ENCODE measurements at regions not wholly inside any gene's neighbourhood (a gene's known extent, or its start where the extent isn't known, plus 50 kb on each side); places are given as distances from the start of the nearest gene placed in this dataset.
"Not testable (repeated sequence)": the region's sequence is repeated elsewhere in the genome, so short reads cannot be mapped to it uniquely, and the experiment has no call there.

DNA sequence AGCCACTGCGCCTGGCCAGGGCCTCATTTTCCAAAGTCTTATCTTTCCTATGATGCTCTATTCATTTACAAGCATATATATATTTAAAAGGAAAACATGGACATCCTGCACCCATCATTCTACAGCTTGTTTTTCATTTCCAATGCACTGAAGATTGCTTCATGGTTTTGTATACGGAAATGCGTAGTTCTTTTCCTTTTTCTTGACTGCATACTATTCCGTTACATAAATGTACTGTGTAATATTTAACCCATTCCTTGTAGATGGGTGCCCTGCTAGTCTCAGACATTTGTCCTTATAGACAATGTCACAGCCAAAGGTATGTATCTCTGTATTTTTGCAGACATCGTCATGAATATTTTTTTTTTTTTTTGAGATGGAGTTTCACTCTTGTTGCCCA, 257.0 kb downstream of the ASMT start:
- Histone ChIP-seq H3K4me3 (ENCODE audit: low read length) (no peak overlapping the region), H3K36me3 (ENCODE audit: insufficient read depth, low read length) (no peaks in the 10 kb centered on the region), H3K27me3 (ENCODE audit: insufficient read depth, low read length) (no peaks in the 10 kb centered on the region), H3K4me1 (ENCODE audit: insufficient read depth, low read length) (no peaks in the 10 kb centered on the region), H2AFZ (ENCODE audit: low read depth, low read length) (no peak overlapping the region), H3K9me3 (ENCODE audit: low read length) (no peaks in the 10 kb centered on the region)

DNA sequence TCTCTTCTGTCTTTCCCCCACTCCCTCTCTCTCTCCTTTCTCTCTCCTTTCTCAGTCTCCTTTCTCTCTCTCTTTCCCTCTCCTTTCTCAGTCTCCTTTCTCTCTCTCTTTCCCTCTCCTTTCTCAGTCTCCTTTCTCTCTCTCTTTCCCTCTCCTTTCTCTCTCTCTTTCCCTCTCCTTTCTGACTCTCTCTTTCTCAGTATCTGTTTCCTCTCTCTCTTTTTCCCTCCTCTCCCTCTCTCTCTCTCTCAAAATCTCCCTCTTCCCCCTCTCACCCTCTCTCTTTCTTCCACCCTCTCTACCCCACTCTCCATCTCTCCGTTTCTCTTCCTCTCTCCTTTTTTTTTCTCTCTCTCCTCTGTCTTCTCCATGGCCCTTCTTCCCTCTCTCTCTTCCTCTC, 258.8 kb downstream of the ASMT start:
- Histone ChIP-seq H3K9me3 (ENCODE audit: low read length) (no peaks in the 10 kb centered on the region), H3K4me3 (ENCODE audit: low read length) (no peak overlapping the region), H2AFZ (ENCODE audit: low read depth, low read length) (no peak overlapping the region), H3K27me3 (ENCODE audit: insufficient read depth, low read length) (no peaks in the 10 kb centered on the region), H3K36me3 (ENCODE audit: insufficient read depth, low read length) (no peaks in the 10 kb centered on the region), H3K4me1 (ENCODE audit: insufficient read depth, low read length) (no peaks in the 10 kb centered on the region)

DNA sequence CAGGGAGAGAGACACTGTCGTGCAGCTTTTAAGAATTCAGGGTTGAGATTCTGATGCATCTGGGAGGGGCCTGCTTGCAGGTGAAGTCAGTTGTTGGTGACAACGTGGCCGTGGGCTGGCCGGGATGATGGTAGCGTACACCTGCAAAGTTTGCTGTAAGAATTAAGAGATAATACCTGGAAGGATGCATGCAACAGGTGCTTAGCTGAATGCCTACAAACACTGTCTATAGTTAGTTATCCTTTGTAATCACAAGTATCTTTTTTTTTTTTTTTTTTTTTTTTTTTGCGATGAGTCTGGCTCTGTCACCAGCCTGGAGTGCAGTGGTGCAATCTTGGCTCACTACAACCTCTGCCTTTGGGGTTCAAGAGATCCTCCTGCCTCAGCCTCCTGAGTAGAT, 259.6 kb downstream of the ASMT start:
- Histone ChIP-seq H2AFZ (ENCODE audit: low read depth, low read length) (no peak overlapping the region), H3K4me3 (ENCODE audit: low read length) (no peak overlapping the region), H3K4me1 (ENCODE audit: insufficient read depth, low read length) (no peaks in the 10 kb centered on the region), H3K27me3 (ENCODE audit: insufficient read depth, low read length) (no peaks in the 10 kb centered on the region), H3K9me3 (ENCODE audit: low read length) (peaks cover 1% of the 10 kb centered on the region), H3K36me3 (ENCODE audit: insufficient read depth, low read length) (no peaks in the 10 kb centered on the region)

DNA sequence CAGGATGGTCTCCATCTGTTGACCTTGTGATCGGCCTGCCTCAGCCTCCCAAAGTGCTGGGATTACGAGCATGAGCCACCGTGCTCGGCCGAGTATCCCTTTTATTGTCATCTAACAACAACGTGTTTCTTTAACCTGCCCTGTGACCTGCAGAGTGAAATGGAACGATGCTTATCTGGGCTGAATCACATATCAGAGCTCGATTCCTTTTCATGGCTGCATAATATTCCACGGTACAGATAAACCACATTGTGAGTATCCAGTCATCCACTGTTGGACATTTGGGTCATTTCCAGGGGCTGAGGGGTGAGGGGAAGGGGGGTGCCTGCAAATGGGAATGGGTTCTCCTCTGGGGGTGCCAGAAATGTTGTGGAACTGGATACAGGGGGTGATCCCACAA, 260.0 kb downstream of the ASMT start:
- peaks cover 3% of the 10 kb centered on the region for H3K9me3 ChIP-seq (ENCODE audit: low read length)
- no peak overlapping the region for H3K4me3 ChIP-seq (ENCODE audit: low read length)
- H3K4me1 ChIP-seq (ENCODE audit: insufficient read depth, low read length), result no peaks in the 10 kb centered on the region
- H3K27me3 ChIP-seq (ENCODE audit: insufficient read depth, low read length), result no peaks in the 10 kb centered on the region
- H3K36me3 ChIP-seq (ENCODE audit: insufficient read depth, low read length), result no peaks in the 10 kb centered on the region
- no peak overlapping the region for H2AFZ ChIP-seq (ENCODE audit: low read depth, low read length)

DNA sequence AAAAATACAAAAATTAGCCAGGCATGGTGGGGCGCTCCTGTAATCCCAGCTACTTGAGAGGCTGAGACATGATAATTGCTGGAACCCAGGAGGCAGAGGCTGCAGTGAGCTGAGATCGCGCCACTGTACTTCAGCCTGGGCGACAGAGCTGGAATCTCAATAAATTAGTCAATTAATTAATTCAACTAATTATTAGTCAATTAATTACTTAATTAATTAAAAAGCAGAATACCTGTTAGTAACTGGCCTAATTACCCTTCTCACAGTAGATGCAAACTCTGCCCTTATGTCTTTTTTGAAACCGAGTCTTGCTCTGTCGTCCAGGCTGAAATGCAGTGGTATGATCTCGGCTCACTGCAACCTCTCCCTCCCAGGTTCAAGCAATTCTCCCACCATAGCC, 261.2 kb downstream of the ASMT start:
- Histone ChIP-seq H3K27me3 (ENCODE audit: insufficient read depth, low read length) (no peaks in the 10 kb centered on the region), H2AFZ (ENCODE audit: low read depth, low read length) (no peak overlapping the region), H3K4me1 (ENCODE audit: insufficient read depth, low read length) (no peaks in the 10 kb centered on the region), H3K4me3 (ENCODE audit: low read length) (no peak overlapping the region), H3K9me3 (ENCODE audit: low read length) (peaks cover 3% of the 10 kb centered on the region), H3K36me3 (ENCODE audit: insufficient read depth, low read length) (no peaks in the 10 kb centered on the region)

DNA sequence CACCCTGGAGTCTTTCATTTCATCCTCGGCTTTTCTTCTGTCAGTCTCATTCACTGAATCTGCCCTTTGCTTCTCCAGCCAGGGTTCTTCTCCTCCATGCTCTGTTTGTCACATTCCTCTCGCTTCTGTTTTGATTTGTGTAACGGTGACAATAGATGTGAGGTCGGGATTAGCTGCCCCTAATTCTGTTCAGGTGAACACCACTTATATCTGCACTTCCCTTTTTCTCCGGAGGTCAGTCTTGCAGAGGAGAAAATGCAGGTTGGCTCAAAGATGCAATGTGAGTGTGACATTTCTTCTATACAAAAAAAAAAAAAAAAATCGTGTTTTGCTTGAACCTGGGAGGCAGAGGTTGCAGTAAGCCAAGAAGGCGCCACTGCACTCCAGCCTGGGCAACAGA, 262.9 kb downstream of the ASMT start:
- Histone ChIP-seq H2AFZ (ENCODE audit: low read depth, low read length) (no peak overlapping the region), H3K4me1 (ENCODE audit: insufficient read depth, low read length) (no peaks in the 10 kb centered on the region), H3K4me3 (ENCODE audit: low read length) (no peak overlapping the region), H3K27me3 (ENCODE audit: insufficient read depth, low read length) (no peaks in the 10 kb centered on the region), H3K9me3 (ENCODE audit: low read length) (peaks cover 3% of the 10 kb centered on the region), H3K36me3 (ENCODE audit: insufficient read depth, low read length) (no peaks in the 10 kb centered on the region)

DNA sequence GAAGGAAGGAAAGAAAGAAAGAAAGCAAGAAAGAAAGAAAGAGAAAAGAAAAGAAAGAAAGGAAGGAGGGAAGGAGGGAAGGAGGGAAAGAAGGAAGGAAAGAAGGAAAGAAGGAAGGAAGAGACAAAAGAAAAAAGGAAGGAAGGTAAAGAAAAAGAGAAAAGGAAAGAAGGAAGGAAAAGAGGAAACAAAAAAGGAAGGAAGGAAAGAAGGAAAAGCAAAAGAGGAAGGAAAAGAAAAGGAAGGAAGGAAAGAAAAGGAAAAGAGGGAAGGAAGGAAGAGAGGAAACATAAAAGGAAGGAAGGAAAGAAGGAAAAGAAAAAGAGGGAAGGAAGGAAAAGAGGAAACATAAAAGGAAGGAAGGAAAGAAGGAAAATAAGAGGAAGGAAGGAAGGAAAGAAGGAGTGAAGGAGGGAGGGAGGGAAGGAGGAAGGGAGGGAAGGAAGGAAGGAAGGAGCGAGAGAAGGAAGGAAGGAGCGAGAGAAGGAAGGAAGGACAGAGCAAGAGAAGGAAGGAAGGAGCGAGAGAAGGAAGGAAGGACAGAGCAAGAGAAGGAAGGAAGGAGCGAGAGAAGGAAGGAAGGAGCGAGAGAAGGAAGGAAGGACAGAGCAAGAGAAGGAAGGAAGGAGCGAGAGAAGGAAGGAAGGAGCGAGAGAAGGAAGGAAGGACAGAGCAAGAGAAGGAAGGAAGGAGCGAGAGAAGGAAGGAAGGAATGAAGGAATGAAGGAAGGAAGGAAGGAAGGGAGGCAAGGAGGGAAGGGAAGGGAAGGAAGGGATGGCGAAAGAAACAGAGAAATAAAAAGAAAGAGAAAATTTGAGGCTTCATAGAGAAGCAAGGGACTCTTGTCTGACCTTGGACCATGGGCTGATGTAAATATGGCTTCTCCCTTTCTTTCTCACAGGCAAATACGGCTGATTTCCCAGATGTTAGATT, 266.3 kb downstream of the ASMT start:
- not testable (repeated sequence) for H2AFZ ChIP-seq (ENCODE audit: low read depth, low read length); H3K4me1 ChIP-seq (ENCODE audit: insufficient read depth, low read length); H3K27me3 ChIP-seq (ENCODE audit: insufficient read depth, low read length); H3K36me3 ChIP-seq (ENCODE audit: insufficient read depth, low read length); H3K9me3 ChIP-seq (ENCODE audit: low read length); H3K4me3 ChIP-seq (ENCODE audit: low read length)

DNA sequence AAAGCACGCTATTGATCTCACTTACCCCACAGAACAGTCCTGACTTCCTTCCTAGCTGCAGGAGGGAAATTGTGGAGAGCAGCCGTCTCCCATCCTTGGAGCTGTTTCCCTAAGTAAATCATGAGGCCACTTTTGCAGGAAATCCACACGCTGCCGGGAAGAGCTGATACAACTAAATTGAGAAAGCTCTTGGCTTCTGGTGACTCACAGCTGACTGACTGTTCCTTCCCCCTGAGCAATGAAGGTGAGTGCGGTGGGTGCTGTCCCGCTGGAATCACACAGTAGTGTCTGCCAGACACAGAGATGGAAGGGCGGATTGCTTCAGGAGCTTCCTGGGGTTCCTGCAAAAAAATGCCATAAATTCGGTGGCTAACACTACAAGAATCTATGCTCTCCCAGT, 268.9 kb downstream of the ASMT start:
- Histone ChIP-seq H3K9me3 (ENCODE audit: low read length) (peaks cover 9% of the 10 kb centered on the region), H3K27me3 (ENCODE audit: insufficient read depth, low read length) (no peaks in the 10 kb centered on the region), H2AFZ (ENCODE audit: low read depth, low read length) (no peak overlapping the region), H3K36me3 (ENCODE audit: insufficient read depth, low read length) (no peaks in the 10 kb centered on the region), H3K4me1 (ENCODE audit: insufficient read depth, low read length) (no peaks in the 10 kb centered on the region), H3K4me3 (ENCODE audit: low read length) (no peak overlapping the region)

DNA sequence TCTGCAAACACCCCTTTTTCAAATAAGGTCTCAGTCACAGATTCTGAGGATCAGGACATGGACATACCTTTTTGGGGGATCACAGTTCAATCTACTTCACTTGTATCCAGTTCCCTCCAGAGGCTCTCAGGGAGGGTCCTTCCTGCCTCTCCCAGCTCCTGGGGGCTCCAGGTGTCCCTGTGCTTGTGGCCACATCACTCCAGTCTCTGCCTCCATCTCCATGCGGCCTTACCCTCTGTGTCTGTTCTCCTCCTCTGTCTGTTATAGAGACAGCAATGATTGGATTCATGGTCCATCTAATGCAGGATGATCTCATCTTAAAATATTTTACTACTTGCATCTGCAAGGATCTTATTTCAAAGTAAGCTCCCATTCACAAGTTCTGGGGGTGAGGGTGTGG, 269.6 kb downstream of the ASMT start:
- no peak overlapping the region for H2AFZ ChIP-seq (ENCODE audit: low read depth, low read length)
- no peaks in the 10 kb centered on the region for H3K4me1 ChIP-seq (ENCODE audit: insufficient read depth, low read length)
- H3K4me3 ChIP-seq (ENCODE audit: low read length), result no peak overlapping the region
- H3K27me3 ChIP-seq (ENCODE audit: insufficient read depth, low read length), result no peaks in the 10 kb centered on the region
- no peaks in the 10 kb centered on the region for H3K36me3 ChIP-seq (ENCODE audit: insufficient read depth, low read length)
- H3K9me3 ChIP-seq (ENCODE audit: low read length), result peaks cover 8% of the 10 kb centered on the region

DNA sequence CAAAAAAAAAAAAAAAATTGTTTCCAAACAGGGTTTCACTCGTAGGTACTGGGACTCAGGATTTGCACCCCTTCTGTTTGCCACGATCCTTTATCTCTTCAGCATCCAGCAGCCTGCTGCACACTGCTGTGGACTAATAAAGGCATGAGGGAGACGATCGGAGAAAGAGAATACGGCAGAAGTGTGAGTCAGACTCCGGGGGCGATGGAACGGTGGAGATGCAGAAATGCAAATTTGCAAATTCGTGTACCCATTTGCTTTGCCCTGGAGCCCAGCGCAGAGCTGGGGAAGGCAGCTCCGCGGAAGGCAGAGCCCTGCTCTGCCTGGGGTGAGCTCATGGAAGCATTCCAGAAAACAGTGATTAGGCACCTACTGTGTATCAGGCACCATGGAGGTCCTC, 270.3 kb downstream of the ASMT start:
- Histone ChIP-seq H3K9me3 (ENCODE audit: low read length) (peaks cover 6% of the 10 kb centered on the region), H3K27me3 (ENCODE audit: insufficient read depth, low read length) (no peaks in the 10 kb centered on the region), H3K4me1 (ENCODE audit: insufficient read depth, low read length) (no peaks in the 10 kb centered on the region), H3K36me3 (ENCODE audit: insufficient read depth, low read length) (no peaks in the 10 kb centered on the region), H3K4me3 (ENCODE audit: low read length) (no peak overlapping the region), H2AFZ (ENCODE audit: low read depth, low read length) (no peak overlapping the region)

DNA sequence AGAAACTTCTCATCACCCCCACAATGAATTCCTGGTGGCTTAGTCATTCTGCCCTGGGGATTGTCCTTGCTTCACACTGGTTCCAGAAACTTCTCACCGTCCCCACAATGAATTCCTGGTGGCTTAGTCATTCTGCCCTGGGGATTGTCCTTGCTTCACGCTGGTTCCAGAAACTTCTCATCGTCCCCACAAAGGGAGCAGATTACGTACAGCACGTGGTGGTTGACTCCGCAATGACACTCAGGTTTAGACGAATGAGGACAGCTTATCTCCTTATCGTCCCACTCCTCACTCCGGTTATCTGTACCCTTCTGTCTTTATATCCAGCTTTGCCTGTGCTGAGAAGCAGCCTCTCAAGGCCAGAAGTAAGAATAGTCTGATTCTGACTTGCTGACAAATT, 273.4 kb downstream of the ASMT start:
- not testable (repeated sequence) for H3K4me1 ChIP-seq (ENCODE audit: insufficient read depth, low read length); H3K4me3 ChIP-seq (ENCODE audit: low read length); H2AFZ ChIP-seq (ENCODE audit: low read depth, low read length); H3K36me3 ChIP-seq (ENCODE audit: insufficient read depth, low read length); H3K9me3 ChIP-seq (ENCODE audit: low read length); H3K27me3 ChIP-seq (ENCODE audit: insufficient read depth, low read length)

DNA sequence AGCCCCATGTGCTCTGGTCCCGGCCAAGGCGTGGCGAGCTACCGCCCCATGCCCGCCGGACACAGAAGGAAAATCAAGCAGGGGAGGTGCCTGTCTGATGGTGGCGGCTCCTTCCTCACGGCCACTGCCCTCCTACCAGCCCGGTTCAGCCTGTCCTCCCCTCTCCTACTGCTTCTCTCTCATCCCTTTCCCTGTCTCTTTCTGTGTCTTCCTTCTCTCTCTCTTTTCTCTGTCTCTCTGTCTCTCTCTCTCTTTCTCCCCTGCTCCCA, 279.1 kb downstream of the ASMT start:
- Histone ChIP-seq H3K4me1 (ENCODE audit: insufficient read depth, low read length) (peaks cover 5% of the 10 kb centered on the region), H3K36me3 (ENCODE audit: insufficient read depth, low read length) (no peaks in the 10 kb centered on the region), H2AFZ (ENCODE audit: low read depth, low read length) (no peak overlapping the region), H3K27me3 (ENCODE audit: insufficient read depth, low read length) (no peaks in the 10 kb centered on the region), H3K4me3 (ENCODE audit: low read length) (no peak overlapping the region), H3K9me3 (ENCODE audit: low read length) (no peaks in the 10 kb centered on the region)

DNA sequence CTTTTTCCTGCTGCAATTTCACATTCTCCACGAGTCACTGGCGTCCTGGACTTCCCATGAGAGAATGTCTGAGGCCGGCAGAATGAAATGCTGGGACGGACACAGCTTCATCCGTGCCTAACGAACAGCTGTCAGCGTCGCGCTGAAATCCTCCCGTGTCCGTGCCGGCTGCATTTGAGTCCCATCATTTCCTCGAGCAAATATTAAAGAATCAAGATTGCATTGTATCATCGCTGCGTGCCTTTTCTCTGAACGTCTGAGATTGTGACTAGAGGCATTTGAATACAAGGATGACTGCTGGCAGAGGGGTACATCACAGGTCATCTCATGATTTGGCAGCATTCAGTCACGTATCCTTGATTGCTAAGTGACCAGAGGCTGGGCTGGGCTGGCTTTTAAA, 279.9 kb downstream of the ASMT start:
- no peaks in the 10 kb centered on the region for H3K9me3 ChIP-seq (ENCODE audit: low read length)
- no peak overlapping the region for H3K4me3 ChIP-seq (ENCODE audit: low read length)
- peaks cover 5% of the 10 kb centered on the region for H3K4me1 ChIP-seq (ENCODE audit: insufficient read depth, low read length)
- no peaks in the 10 kb centered on the region for H3K36me3 ChIP-seq (ENCODE audit: insufficient read depth, low read length)
- no peaks in the 10 kb centered on the region for H3K27me3 ChIP-seq (ENCODE audit: insufficient read depth, low read length)
- H2AFZ ChIP-seq (ENCODE audit: low read depth, low read length), result peak overlapping the region; percentile 39

DNA sequence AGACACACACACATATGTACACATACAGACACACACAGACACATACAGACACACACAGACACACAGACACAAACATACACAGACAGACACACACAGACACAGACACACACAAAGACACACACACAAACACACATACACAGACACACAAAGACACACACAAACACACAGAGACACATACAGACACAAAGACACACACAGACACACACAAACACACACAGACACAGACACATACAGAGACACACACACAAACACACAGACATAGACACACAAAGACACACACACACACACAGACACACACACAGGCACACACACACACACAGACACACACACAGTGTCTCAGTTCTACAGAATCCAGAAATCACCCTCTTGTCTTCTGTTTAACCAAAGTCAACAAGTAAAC, 280.7 kb downstream of the ASMT start:
- Histone ChIP-seq H3K27me3 (ENCODE audit: insufficient read depth, low read length) (no peaks in the 10 kb centered on the region), H3K9me3 (ENCODE audit: low read length) (no peaks in the 10 kb centered on the region), H3K36me3 (ENCODE audit: insufficient read depth, low read length) (no peaks in the 10 kb centered on the region), H2AFZ (ENCODE audit: low read depth, low read length) (no peak overlapping the region), H3K4me3 (ENCODE audit: low read length) (no peak overlapping the region), H3K4me1 (ENCODE audit: insufficient read depth, low read length) (peaks cover 5% of the 10 kb centered on the region)
